NCI-H82 treated with DMSO at 0.1 percent for 48 hours (cell line): ENCODE measurements at regions not wholly inside any gene's neighbourhood (a gene's known extent, or its start where the extent isn't known, plus 50 kb on each side); places are given as distances from the start of the nearest gene placed in this dataset.
A peak's percentile ranks its signal among the peaks of the same experiment; 100 is the strongest.
"Not testable (repeated sequence)": the region's sequence is repeated elsewhere in the genome, so short reads cannot be mapped to it uniquely, and the experiment has no call there.

Experiments
- DNase-seq: peaks from one replicate; lab custom pipeline; 2025; ENCODE audit not compliant: unreplicated experiment; lab: John Stamatoyannopoulos, UW

- no peak for DNase-seq
These were observed 54.9 kb upstream of the NBPF3 start for GRCh38 chr1:21385022-21385421.

- peak; percentile 27 for DNase-seq
These were observed 55.3 kb upstream of the NBPF3 start for GRCh38 chr1:21384620-21385019.

GRCh38 chr1:21383785-21384401 is 56.0 kb upstream of the NBPF3 start:
- peak; percentile 83 for DNase-seq

GRCh38 chr1:21381354-21381753 is 58.6 kb upstream of the NBPF3 start:
- DNase-seq: no peak

- not testable (repeated sequence) for DNase-seq
These were observed 59.8 kb upstream of the NBPF3 start for GRCh38 chr1:21380147-21380546.

GRCh38 chr1:21379571-21379970 is 60.4 kb upstream of the NBPF3 start:
- DNase-seq: peak; percentile 74

- DNase-seq: peak; percentile 77
These were observed 61.0 kb upstream of the NBPF3 start for GRCh38 chr1:21378705-21379494.

GRCh38 chr1:21372383-21372782 is 67.6 kb upstream of the NBPF3 start:
- no peak for DNase-seq

GRCh38 chr1:21369905-21370304 is 70.0 kb upstream of the NBPF3 start:
- DNase-seq: no peak

- peak; percentile 82 for DNase-seq
These were observed 71.2 kb upstream of the NBPF3 start for GRCh38 chr1:21368515-21369289.

- not testable (repeated sequence) for DNase-seq
These were observed 71.9 kb upstream of the NBPF3 start for GRCh38 chr1:21367973-21368514.

- DNase-seq: no peak
These were observed 73.6 kb upstream of the NBPF3 start for GRCh38 chr1:21366288-21366687.

- no peak for DNase-seq
These were observed 74.8 kb upstream of the ECE1 start for GRCh38 chr1:21365036-21365435.

GRCh38 chr1:21362096-21362495 is 71.8 kb upstream of the ECE1 start:
- DNase-seq: no peak

- no peak for DNase-seq
These were observed 71.2 kb upstream of the ECE1 start for GRCh38 chr1:21361506-21361905.

- no peak for DNase-seq
These were observed 66.9 kb upstream of the ECE1 start for GRCh38 chr1:21357161-21357560.

GRCh38 chr1:21355956-21356355 is 65.7 kb upstream of the ECE1 start:
- DNase-seq: no peak

GRCh38 chr1:21352586-21352985 is 62.3 kb upstream of the ECE1 start:
- no peak for DNase-seq

- no peak for DNase-seq
These were observed 61.6 kb upstream of the ECE1 start for GRCh38 chr1:21351901-21352300.

GRCh38 chr1:21350202-21350885 is 60.1 kb upstream of the ECE1 start:
- DNase-seq: no peak

GRCh38 chr1:21349693-21350092 is 59.4 kb upstream of the ECE1 start:
- no peak for DNase-seq
